ENCODE measurements at regions not wholly inside any gene's neighbourhood (a gene's known extent, or its start where the extent isn't known, plus 50 kb on each side); places are given as distances from the start of the nearest gene placed in this dataset.

DNA sequence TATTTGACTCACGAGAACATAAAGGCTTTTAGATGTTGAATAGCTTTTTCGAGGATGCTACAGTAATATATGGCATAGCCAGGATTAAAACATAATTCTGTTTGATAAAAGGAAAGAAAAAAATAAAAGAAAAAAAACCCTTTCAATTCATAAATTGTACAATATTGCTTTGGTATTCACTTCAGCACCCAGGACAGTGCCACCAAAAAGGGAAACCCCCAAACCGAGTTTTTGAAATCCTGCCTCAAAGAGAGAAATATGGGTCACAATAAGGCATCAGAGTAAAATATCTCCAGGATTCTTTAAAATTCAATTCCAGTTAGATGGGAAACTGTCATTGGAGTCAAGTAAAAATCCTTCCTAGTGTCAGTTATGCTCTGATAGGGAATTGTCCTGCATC lies 551.2 kb upstream of the SEL1L start:
- TF ChIP-seq POLR2AphosphoS5 (IDR thresholded peaks at IDR 0.05) (no peak), EP300 (IDR thresholded peaks at IDR 0.05) (no peak), POLR2A (IDR thresholded peaks at IDR 0.05) (no peak)
- TF ChIP-seq, protein P1, sequence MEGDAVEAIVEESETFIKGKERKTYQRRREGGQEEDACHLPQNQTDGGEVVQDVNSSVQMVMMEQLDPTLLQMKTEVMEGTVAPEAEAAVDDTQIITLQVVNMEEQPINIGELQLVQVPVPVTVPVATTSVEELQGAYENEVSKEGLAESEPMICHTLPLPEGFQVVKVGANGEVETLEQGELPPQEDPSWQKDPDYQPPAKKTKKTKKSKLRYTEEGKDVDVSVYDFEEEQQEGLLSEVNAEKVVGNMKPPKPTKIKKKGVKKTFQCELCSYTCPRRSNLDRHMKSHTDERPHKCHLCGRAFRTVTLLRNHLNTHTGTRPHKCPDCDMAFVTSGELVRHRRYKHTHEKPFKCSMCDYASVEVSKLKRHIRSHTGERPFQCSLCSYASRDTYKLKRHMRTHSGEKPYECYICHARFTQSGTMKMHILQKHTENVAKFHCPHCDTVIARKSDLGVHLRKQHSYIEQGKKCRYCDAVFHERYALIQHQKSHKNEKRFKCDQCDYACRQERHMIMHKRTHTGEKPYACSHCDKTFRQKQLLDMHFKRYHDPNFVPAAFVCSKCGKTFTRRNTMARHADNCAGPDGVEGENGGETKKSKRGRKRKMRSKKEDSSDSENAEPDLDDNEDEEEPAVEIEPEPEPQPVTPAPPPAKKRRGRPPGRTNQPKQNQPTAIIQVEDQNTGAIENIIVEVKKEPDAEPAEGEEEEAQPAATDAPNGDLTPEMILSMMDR (IDR thresholded peaks at IDR 0.05), result no peak
- no peaks in the 10 kb centered on the region for H3K9me3 ChIP-seq
- no peaks in the 10 kb centered on the region for H3K27me3 ChIP-seq
- DNase-seq (ENCODE audit: low spot score in 2 of 2), result no peak
- H3K36me3 ChIP-seq, result no peaks in the 10 kb centered on the region
- H3K4me1 ChIP-seq, result no peaks in the 10 kb centered on the region
- 55% methylated on average over 3 of the region's 3 CpGs for WGBS
- H3K27ac ChIP-seq, result no peak overlapping the region
- no peak overlapping the region for H3K4me3 ChIP-seq

DNA sequence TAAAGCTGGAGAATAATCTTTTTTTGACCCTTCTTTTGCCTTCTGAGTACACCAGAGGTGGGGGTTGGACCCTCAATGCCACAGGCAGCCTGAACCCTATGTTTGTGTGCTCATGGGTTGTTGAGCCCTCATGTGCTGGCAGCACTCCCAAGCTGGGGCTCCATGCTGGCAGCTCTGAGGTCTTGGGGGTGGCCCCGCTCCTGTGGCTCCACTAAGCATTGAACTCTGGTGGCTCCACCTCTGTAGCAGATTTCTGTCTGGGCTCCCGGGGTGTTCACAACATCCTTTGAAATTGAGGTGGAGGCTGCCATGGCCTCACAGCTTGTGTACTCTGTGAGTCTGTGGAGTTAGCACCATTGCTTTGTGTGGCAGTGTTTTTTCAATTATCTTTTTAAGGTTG lies 557.4 kb upstream of the SEL1L start:
- no peaks in the 10 kb centered on the region for H3K9me3 ChIP-seq
- 83% methylated on average over 2 of the region's 2 CpGs for WGBS
- H3K4me3 ChIP-seq, result no peak overlapping the region
- no peaks in the 10 kb centered on the region for H3K36me3 ChIP-seq
- TF ChIP-seq POLR2AphosphoS5 (IDR thresholded peaks at IDR 0.05), result no peak
- TF ChIP-seq POLR2A (IDR thresholded peaks at IDR 0.05), result no peak
- TF ChIP-seq EP300 (IDR thresholded peaks at IDR 0.05), result no peak
- TF ChIP-seq, protein P1 (IDR thresholded peaks at IDR 0.05), result no peak
- H3K4me1 ChIP-seq, result no peaks in the 10 kb centered on the region
- no peaks in the 10 kb centered on the region for H3K27me3 ChIP-seq
- no peak for DNase-seq (ENCODE audit: low spot score in 2 of 2)
- H3K27ac ChIP-seq, result no peak overlapping the region

DNA sequence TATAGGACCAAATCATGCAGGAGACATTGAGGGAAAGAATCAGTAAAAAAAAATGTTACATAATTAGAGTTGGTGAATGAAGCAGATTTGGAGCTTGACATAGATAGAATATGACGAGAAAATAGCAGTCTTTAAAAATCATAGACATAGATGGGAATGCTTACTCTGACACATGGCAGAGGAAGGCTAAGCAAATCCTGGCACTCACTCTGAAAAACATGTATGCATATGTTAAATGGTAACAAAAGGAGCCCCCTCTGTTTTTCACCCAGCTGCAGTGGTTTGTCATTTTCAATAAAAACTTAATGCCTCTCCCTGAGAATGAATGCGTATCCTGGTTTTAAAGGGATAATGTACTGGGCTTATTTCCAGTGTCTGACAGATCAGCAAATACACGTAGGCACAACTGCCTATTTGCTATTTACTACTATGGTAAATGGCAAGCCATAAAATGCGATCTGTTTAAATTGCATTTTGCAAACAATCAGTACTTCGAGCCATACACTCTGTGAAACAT lies 561.2 kb upstream of the SEL1L start:
- 61% methylated on average over 5 of the region's 5 CpGs for WGBS
- H3K4me3 ChIP-seq, result no peak overlapping the region

DNA sequence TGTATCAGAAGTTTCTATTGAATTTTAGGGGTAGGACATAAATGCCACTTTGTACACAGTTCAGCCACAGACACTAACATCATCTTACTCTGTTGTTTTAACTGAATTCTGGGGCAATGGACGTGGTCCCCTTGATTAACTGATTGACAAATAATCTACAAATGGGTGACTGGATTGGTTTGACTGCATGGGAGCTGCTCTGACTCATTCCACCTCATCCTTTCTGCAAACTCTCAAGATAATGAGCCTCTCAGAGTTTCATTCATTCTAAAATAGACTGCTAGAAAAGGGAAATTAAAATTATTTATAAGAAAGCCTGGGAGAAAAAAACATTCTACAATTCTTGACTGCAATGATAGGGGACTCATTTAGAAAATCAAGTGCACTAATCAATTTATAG lies 570.4 kb upstream of the SEL1L start:
- Histone ChIP-seq H3K36me3 (no peaks in the 10 kb centered on the region), H3K9me3 (no peaks in the 10 kb centered on the region), H3K4me1 (no peaks in the 10 kb centered on the region), H3K4me3 (no peak overlapping the region), H3K27me3 (no peaks in the 10 kb centered on the region), H3K27ac (no peak overlapping the region)
- TF ChIP-seq EP300 (IDR thresholded peaks at IDR 0.05) (no peak), POLR2AphosphoS5 (IDR thresholded peaks at IDR 0.05) (no peak), POLR2A (IDR thresholded peaks at IDR 0.05) (no peak)
- TF ChIP-seq, protein P1 (IDR thresholded peaks at IDR 0.05), result no peak
- 38% methylated on average over 1 of the region's 1 CpG for WGBS
- no peak for DNase-seq (ENCODE audit: low spot score in 2 of 2)

More for the DNA sequence above, 561.2 kb upstream of the SEL1L start:
- TF ChIP-seq EP300 (IDR thresholded peaks at IDR 0.05) (no peak), POLR2A (IDR thresholded peaks at IDR 0.05) (no peak), POLR2AphosphoS5 (IDR thresholded peaks at IDR 0.05) (no peak)
- TF ChIP-seq, protein P1 (IDR thresholded peaks at IDR 0.05), result no peak
- no peaks in the 10 kb centered on the region for H3K4me1 ChIP-seq
- H3K9me3 ChIP-seq, result no peaks in the 10 kb centered on the region
- H3K27me3 ChIP-seq, result no peaks in the 10 kb centered on the region
- no peak overlapping the region for H3K27ac ChIP-seq
- no peak for DNase-seq (ENCODE audit: low spot score in 2 of 2)
- H3K36me3 ChIP-seq, result no peaks in the 10 kb centered on the region

DNA sequence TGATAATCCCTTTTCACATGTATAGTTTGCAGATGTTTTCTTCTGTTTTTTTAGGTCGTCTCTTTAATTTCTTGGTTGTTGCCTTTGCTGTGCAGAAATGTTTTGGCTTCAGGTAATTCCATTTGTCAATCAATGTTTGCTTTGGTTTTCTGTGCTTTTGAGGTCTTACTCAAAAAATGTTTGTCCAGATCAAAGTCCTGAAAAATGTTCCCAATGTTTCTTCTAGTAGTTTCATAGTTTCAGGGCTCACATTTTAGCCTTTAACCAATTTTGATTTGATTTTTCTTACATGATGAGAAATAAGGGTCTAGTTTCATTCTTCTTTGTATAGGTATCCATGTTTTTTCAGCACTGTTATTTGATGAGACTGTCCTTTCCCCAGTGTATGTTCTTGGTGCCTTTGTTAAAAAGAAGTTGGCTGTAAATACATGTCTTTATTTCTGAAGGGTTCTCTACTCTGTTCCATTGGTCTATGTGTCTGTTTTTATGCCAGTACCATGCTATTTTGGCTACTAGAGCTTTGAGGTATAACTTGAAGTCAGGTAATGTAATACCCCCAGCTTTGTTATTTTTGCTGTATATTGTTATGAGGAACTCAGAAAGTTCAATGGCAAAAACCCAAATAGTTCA lies 578.7 kb upstream of the SEL1L start:
- no peaks in the 10 kb centered on the region for H3K36me3 ChIP-seq
- 54% methylated on average over 1 of the region's 1 CpG for WGBS

More for the DNA sequence above, 578.7 kb upstream of the SEL1L start:
- Histone ChIP-seq H3K27ac (no peak overlapping the region), H3K4me3 (no peak overlapping the region), H3K27me3 (no peaks in the 10 kb centered on the region), H3K4me1 (no peaks in the 10 kb centered on the region), H3K9me3 (peaks cover 2% of the 10 kb centered on the region)
- DNase-seq (ENCODE audit: low spot score in 2 of 2), result no peak
- TF ChIP-seq POLR2A (IDR thresholded peaks at IDR 0.05), result no peak
- no peak for TF ChIP-seq POLR2AphosphoS5 (IDR thresholded peaks at IDR 0.05)
- TF ChIP-seq, protein P1 (IDR thresholded peaks at IDR 0.05), result no peak
- no peak for TF ChIP-seq EP300 (IDR thresholded peaks at IDR 0.05)
